ENCODE measurements at regions not wholly inside any gene's neighbourhood (a gene's known extent, or its start where the extent isn't known, plus 50 kb on each side); places are given as distances from the start of the nearest gene placed in this dataset.

DNA sequence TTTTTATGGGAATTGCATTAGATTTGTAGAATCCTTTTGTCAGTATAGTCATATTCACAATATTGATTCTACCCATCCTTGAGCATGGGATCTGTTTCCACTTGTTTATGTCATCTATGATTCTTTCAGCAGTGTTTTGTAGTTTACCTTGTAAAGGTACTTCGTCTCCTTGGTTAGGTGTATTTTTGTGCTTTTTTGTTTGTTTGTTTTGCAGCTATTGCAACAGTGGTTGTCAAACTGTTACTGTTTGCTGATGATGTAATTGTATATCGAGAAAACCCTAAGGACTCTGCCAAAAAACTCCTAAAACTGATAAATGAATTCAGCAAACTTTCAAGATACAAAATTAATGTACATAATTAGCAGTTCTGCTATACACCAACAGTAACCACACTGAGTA is 127.9 kb upstream of the AR start:
- Histone ChIP-seq H3K27ac (ENCODE audit: low read depth in 2 of 2, low read length in 1 of 2) (no peak overlapping the region), H3K4me3 (ENCODE audit: low read depth in 2 of 2, low read length in 1 of 2) (no peak overlapping the region), H3K4me1 (ENCODE audit: control insufficient read depth in 1 of 2, insufficient read depth in 2 of 2, low read depth in 1 of 2, low read length in 1 of 2) (no peaks in the 10 kb centered on the region), H3F3A (replicated peaks; ENCODE audit: insufficient read depth) (peaks cover 3% of the 10 kb centered on the region), H3K27me3 (ENCODE audit: insufficient read depth) (no peaks in the 10 kb centered on the region), H3K9ac (no peak overlapping the region), H3K4me2 (no peak overlapping the region), H3K9me3 (peaks cover 22% of the 10 kb centered on the region), H3K36me3 (replicated peaks in 1 of 2; ENCODE audit: control insufficient read depth in 1 of 2, insufficient read depth in 2 of 2, low read length in 1 of 2) (no peaks in the 10 kb centered on the region), H3K9me2 (no peaks in the 10 kb centered on the region), H4K20me1 (ENCODE audit: insufficient read depth) (no peaks in the 10 kb centered on the region), H2AFZ (ENCODE audit: low read depth) (no peak overlapping the region), H3K79me2 (ENCODE audit: insufficient read depth) (no peaks in the 10 kb centered on the region)
- CTCF ChIA-PET: no interaction called here
- DNase-seq: no peak
- TF ChIP-seq YY1 (IDR thresholded peaks at IDR 0.05; ENCODE audit: low read depth) (no peak), RFX5 (IDR thresholded peaks at IDR 0.05; ENCODE audit: low read length) (no peak), RCOR1 (IDR thresholded peaks at IDR 0.05; ENCODE audit: low read length) (no peak), SMC3 (IDR thresholded peaks at IDR 0.05; ENCODE audit: low read depth, low read length) (no peak), NFIC (IDR thresholded peaks at IDR 0.05; ENCODE audit: borderline replicate concordance) (no peak)
- TF ChIP-seq, protein P1, sequence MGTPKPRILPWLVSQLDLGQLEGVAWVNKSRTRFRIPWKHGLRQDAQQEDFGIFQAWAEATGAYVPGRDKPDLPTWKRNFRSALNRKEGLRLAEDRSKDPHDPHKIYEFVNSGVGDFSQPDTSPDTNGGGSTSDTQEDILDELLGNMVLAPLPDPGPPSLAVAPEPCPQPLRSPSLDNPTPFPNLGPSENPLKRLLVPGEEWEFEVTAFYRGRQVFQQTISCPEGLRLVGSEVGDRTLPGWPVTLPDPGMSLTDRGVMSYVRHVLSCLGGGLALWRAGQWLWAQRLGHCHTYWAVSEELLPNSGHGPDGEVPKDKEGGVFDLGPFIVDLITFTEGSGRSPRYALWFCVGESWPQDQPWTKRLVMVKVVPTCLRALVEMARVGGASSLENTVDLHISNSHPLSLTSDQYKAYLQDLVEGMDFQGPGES (IDR thresholded peaks at IDR 0.05; ENCODE audit: low read depth, low read length): no peak
- TF ChIP-seq, protein P2, sequence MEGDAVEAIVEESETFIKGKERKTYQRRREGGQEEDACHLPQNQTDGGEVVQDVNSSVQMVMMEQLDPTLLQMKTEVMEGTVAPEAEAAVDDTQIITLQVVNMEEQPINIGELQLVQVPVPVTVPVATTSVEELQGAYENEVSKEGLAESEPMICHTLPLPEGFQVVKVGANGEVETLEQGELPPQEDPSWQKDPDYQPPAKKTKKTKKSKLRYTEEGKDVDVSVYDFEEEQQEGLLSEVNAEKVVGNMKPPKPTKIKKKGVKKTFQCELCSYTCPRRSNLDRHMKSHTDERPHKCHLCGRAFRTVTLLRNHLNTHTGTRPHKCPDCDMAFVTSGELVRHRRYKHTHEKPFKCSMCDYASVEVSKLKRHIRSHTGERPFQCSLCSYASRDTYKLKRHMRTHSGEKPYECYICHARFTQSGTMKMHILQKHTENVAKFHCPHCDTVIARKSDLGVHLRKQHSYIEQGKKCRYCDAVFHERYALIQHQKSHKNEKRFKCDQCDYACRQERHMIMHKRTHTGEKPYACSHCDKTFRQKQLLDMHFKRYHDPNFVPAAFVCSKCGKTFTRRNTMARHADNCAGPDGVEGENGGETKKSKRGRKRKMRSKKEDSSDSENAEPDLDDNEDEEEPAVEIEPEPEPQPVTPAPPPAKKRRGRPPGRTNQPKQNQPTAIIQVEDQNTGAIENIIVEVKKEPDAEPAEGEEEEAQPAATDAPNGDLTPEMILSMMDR (IDR thresholded peaks at IDR 0.05): no peak
- TF ChIP-seq, protein P3, sequence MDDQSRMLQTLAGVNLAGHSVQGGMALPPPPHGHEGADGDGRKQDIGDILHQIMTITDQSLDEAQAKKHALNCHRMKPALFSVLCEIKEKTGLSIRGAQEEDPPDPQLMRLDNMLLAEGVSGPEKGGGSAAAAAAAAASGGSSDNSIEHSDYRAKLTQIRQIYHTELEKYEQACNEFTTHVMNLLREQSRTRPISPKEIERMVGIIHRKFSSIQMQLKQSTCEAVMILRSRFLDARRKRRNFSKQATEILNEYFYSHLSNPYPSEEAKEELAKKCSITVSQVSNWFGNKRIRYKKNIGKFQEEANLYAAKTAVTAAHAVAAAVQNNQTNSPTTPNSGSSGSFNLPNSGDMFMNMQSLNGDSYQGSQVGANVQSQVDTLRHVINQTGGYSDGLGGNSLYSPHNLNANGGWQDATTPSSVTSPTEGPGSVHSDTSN (IDR thresholded peaks at IDR 0.05): no peak
- TF ChIP-seq, protein P4, sequence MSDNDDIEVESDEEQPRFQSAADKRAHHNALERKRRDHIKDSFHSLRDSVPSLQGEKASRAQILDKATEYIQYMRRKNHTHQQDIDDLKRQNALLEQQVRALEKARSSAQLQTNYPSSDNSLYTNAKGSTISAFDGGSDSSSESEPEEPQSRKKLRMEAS (IDR thresholded peaks at IDR 0.05; ENCODE audit: low read depth): no peak
- WGBS (ENCODE audit: low lambda C conversion rate): 2% methylated on average over 2 of the region's 2 CpGs
- POLR2A ChIA-PET: no interaction called here

DNA sequence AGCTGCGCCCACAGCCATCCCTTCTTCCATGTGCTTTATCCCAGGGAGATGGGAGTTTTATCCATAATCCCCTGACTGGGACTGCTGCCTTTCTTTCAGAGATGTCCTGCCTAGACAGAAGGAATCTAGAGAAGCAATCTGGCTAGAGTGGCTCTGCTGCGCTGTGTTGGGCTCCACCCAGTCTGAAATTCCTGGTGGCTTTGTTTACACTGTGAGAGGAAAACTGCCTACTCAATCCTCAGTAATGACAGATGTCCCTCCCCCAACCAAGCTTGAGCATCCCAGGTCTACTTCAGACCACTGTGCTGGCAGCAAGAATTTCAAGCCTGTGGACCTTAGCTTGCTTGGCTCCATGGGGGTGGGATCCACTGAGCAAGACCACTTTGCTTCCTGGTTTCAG is 116.9 kb upstream of the AR start:
- 5% methylated on average over 2 of the region's 2 CpGs for WGBS (ENCODE audit: low lambda C conversion rate)
- POLR2A ChIA-PET: no interaction called here
- Histone ChIP-seq H3K36me3 (replicated peaks in 1 of 2; ENCODE audit: control insufficient read depth in 1 of 2, insufficient read depth in 2 of 2, low read length in 1 of 2) (no peaks in the 10 kb centered on the region), H3K4me3 (ENCODE audit: low read depth in 2 of 2, low read length in 1 of 2) (no peak overlapping the region), H3K79me2 (ENCODE audit: insufficient read depth) (no peaks in the 10 kb centered on the region), H3K9ac (no peak overlapping the region), H3K9me2 (no peaks in the 10 kb centered on the region), H3K9me3 (no peaks in the 10 kb centered on the region), H3F3A (replicated peaks; ENCODE audit: insufficient read depth) (no peaks in the 10 kb centered on the region), H3K4me2 (no peak overlapping the region), H4K20me1 (ENCODE audit: insufficient read depth) (no peaks in the 10 kb centered on the region), H2AFZ (ENCODE audit: low read depth) (no peak overlapping the region), H3K4me1 (ENCODE audit: control insufficient read depth in 1 of 2, insufficient read depth in 2 of 2, low read depth in 1 of 2, low read length in 1 of 2) (no peaks in the 10 kb centered on the region), H3K27me3 (ENCODE audit: insufficient read depth) (no peaks in the 10 kb centered on the region), H3K27ac (ENCODE audit: low read depth in 2 of 2, low read length in 1 of 2) (no peak overlapping the region)
- TF ChIP-seq, protein P5, sequence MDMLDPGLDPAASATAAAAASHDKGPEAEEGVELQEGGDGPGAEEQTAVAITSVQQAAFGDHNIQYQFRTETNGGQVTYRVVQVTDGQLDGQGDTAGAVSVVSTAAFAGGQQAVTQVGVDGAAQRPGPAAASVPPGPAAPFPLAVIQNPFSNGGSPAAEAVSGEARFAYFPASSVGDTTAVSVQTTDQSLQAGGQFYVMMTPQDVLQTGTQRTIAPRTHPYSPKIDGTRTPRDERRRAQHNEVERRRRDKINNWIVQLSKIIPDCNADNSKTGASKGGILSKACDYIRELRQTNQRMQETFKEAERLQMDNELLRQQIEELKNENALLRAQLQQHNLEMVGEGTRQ (IDR thresholded peaks at IDR 0.05; ENCODE audit: borderline replicate concordance, low read depth, low read length): no peak
- TF ChIP-seq NFIC (IDR thresholded peaks at IDR 0.05; ENCODE audit: borderline replicate concordance): no peak
- TF ChIP-seq, protein P3 (IDR thresholded peaks at IDR 0.05): no peak
- TF ChIP-seq TCF12 (IDR thresholded peaks at IDR 0.05): no peak
- TF ChIP-seq FOXM1 (IDR thresholded peaks at IDR 0.05; ENCODE audit: low read depth): no peak
- TF ChIP-seq, protein P1 (IDR thresholded peaks at IDR 0.05; ENCODE audit: low read depth, low read length): no peak
- CTCF ChIA-PET: no interaction called here
- DNase-seq: no peak
